GM12873 (cell line): ENCODE measurements at regions not wholly inside any gene's neighbourhood (a gene's known extent, or its start where the extent isn't known, plus 50 kb on each side); places are given as distances from the start of the nearest gene placed in this dataset.

Experiments used
- TF ChIP-seq, protein P1 (sequence below): IDR thresholded peaks from 2 replicates; pipeline ENCODE4 v1.5.1; 2012; ENCODE audit warnings: low read depth, mild to moderate bottlenecking, moderate library complexity, low read length, control low read depth; ENCODE audit not compliant: insufficient read depth; ENCODE audit errors: missing control alignments

GRCh38 chr11:96960476-96960875, 570.7 kb downstream of the JRKL start:
- TF ChIP-seq, protein P1, sequence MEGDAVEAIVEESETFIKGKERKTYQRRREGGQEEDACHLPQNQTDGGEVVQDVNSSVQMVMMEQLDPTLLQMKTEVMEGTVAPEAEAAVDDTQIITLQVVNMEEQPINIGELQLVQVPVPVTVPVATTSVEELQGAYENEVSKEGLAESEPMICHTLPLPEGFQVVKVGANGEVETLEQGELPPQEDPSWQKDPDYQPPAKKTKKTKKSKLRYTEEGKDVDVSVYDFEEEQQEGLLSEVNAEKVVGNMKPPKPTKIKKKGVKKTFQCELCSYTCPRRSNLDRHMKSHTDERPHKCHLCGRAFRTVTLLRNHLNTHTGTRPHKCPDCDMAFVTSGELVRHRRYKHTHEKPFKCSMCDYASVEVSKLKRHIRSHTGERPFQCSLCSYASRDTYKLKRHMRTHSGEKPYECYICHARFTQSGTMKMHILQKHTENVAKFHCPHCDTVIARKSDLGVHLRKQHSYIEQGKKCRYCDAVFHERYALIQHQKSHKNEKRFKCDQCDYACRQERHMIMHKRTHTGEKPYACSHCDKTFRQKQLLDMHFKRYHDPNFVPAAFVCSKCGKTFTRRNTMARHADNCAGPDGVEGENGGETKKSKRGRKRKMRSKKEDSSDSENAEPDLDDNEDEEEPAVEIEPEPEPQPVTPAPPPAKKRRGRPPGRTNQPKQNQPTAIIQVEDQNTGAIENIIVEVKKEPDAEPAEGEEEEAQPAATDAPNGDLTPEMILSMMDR, result no peak

- TF ChIP-seq, protein P1, result no peak
These were observed 571.1 kb downstream of the JRKL start for GRCh38 chr11:96960926-96961325.

DNA sequence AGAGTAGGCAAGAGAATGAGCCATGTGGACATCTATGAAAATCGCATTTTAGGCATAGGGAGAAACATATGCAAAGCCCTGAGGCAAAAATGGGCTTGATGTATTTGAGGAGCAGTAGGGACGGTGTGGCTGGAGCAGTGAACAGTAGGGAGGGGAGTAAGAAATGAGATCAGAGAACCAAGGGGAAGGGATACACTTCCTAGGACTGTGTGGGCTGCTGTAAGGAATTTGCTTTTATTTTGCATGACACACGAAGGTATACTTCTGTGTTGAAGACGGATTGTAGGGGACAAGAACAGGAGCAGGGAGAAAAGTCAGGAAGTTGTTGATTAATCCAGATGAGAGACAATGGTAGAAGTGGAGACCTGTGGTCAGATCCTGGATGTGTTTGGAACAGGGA, 572.1 kb downstream of the JRKL start:
- TF ChIP-seq, protein P1, result no peak

- TF ChIP-seq, protein P1, result no peak
These were observed 573.6 kb downstream of the JRKL start for GRCh38 chr11:96963375-96963774.

DNA sequence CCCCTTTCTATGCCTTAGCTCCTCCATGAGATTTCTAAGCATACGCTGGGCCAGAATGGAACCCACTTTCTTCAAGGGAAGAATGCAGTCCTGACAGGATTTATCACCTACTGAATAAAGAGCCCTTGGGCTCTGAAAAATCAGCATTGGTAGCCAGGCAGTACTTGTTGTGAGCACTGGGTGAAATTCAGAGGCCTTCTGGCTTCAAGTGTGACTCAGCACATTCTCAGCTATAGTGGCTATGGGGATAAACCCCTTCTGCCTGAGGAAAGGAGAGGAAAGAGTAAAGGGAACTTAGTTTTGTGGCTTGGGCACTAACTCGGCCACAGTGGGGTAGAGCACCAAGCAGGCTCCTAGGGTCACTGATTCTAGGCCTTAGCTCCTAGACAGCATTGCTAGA, 574.8 kb downstream of the JRKL start:
- TF ChIP-seq, protein P1, result no peak

- TF ChIP-seq, protein P1, result no peak
These were observed 577.8 kb downstream of the JRKL start for GRCh38 chr11:96967616-96968015.

DNA sequence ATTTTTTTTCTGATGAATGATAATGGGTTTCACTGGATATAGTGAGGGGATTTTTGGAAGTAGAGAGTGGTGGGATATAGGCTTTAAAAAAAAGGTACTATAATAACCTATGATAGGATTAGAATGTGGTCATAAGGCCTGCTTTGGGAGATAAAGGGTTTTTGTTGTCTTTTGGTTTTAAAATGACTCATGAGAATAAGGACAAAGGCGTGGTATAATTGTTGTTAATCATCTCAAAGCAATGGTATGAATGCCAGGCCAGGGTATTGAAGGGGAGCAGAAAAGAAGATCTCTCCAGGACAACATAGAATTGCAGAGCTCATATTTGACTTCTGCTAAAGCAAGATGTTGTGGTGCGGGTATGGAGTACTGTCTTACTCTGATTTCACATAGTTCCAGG, 579.4 kb downstream of the JRKL start:
- TF ChIP-seq, protein P1, result no peak

- TF ChIP-seq, protein P1, result no peak
These were observed 588.9 kb downstream of the JRKL start for GRCh38 chr11:96978751-96979150.
